ENCODE measurements at regions not wholly inside any gene's neighbourhood (a gene's known extent, or its start where the extent isn't known, plus 50 kb on each side); places are given as distances from the start of the nearest gene placed in this dataset.
"Not testable (repeated sequence)": the region's sequence is repeated elsewhere in the genome, so short reads cannot be mapped to it uniquely, and the experiment has no call there.

GRCh38 chrX:122344816-122345215, 839.3 kb upstream of the GRIA3 start:
- intact Hi-C loops (cut with micrococcal nuclease): no loop called here
- TF ChIP-seq CTCF (IDR thresholded peaks at IDR 0.05; ENCODE audit: unreplicated experiment): no peak
- Mint-ChIP-seq H3K27ac (ENCODE audit: low read depth, unreplicated experiment) (no peak overlapping the region), H3K9me3 (ENCODE audit: unreplicated experiment) (peaks cover 23% of the 10 kb centered on the region), H3K36me3 (ENCODE audit: insufficient read depth, unreplicated experiment) (peaks cover 5% of the 10 kb centered on the region), H3K4me3 (ENCODE audit: unreplicated experiment) (no peak overlapping the region), H3K27me3 (ENCODE audit: insufficient read depth, unreplicated experiment) (no peaks in the 10 kb centered on the region), H3K4me1 (ENCODE audit: insufficient read depth, unreplicated experiment) (no peaks in the 10 kb centered on the region)
- no TSS peak for BruUV-seq (replicated peaks)
- no peak for DNase-seq (ENCODE audit: unreplicated experiment)
- ChIA-PET POLR2A (no interaction called here), CTCF (no interaction called here)

GRCh38 chrX:122363112-122363795, 820.8 kb upstream of the GRIA3 start:
- Mint-ChIP-seq H3K36me3 (ENCODE audit: insufficient read depth, unreplicated experiment) (no peaks in the 10 kb centered on the region), H3K4me3 (ENCODE audit: unreplicated experiment) (no peak overlapping the region), H3K9me3 (ENCODE audit: unreplicated experiment) (no peaks in the 10 kb centered on the region), H3K27me3 (ENCODE audit: insufficient read depth, unreplicated experiment) (no peaks in the 10 kb centered on the region), H3K27ac (ENCODE audit: low read depth, unreplicated experiment) (no peak overlapping the region), H3K4me1 (ENCODE audit: insufficient read depth, unreplicated experiment) (no peaks in the 10 kb centered on the region)
- ChIA-PET CTCF (interaction anchor here (0.6 kb wide), 1 partner anchor 70 kb away, joined by 3 read pairs; no protein-coding TSS in a partner anchor), POLR2A (no interaction called here)
- DNase-seq (ENCODE audit: unreplicated experiment): peak; percentile 36
- no peak for TF ChIP-seq CTCF (IDR thresholded peaks at IDR 0.05; ENCODE audit: unreplicated experiment)
- intact Hi-C loops (cut with micrococcal nuclease): no loop called here
- no TSS peak for BruUV-seq (replicated peaks)

- POLR2A ChIA-PET; intact Hi-C loops (cut with micrococcal nuclease); H3K27me3 Mint-ChIP-seq (ENCODE audit: insufficient read depth, unreplicated experiment); H3K27ac Mint-ChIP-seq (ENCODE audit: low read depth, unreplicated experiment); H3K4me1 Mint-ChIP-seq (ENCODE audit: insufficient read depth, unreplicated experiment); BruUV-seq (replicated peaks); CTCF ChIA-PET; H3K4me3 Mint-ChIP-seq (ENCODE audit: unreplicated experiment); H3K36me3 Mint-ChIP-seq (ENCODE audit: insufficient read depth, unreplicated experiment); DNase-seq (ENCODE audit: unreplicated experiment): not testable (repeated sequence)
- H3K9me3 Mint-ChIP-seq (ENCODE audit: unreplicated experiment): peaks cover 19% of the 10 kb centered on the region
These were observed 808.5 kb upstream of the GRIA3 start for GRCh38 chrX:122375533-122375932.

- no peak overlapping the region for H3K4me3 Mint-ChIP-seq (ENCODE audit: unreplicated experiment)
- H3K27me3 Mint-ChIP-seq (ENCODE audit: insufficient read depth, unreplicated experiment): no peaks in the 10 kb centered on the region
- intact Hi-C loops (cut with micrococcal nuclease): no loop called here
- no peaks in the 10 kb centered on the region for H3K4me1 Mint-ChIP-seq (ENCODE audit: insufficient read depth, unreplicated experiment)
- no peak for DNase-seq (ENCODE audit: unreplicated experiment)
- TF ChIP-seq CTCF (IDR thresholded peaks at IDR 0.05; ENCODE audit: unreplicated experiment): no peak
- BruUV-seq (replicated peaks): no TSS peak
- peaks cover 7% of the 10 kb centered on the region for H3K9me3 Mint-ChIP-seq (ENCODE audit: unreplicated experiment)
- ChIA-PET POLR2A (no interaction called here), CTCF (no interaction called here)
- no peak overlapping the region for H3K27ac Mint-ChIP-seq (ENCODE audit: low read depth, unreplicated experiment)
- no peaks in the 10 kb centered on the region for H3K36me3 Mint-ChIP-seq (ENCODE audit: insufficient read depth, unreplicated experiment)
These were observed 795.1 kb upstream of the GRIA3 start for GRCh38 chrX:122389005-122389404.

GRCh38 chrX:122418758-122419157, 765.3 kb upstream of the GRIA3 start:
- ChIA-PET CTCF (no interaction called here), POLR2A (no interaction called here)
- BruUV-seq (replicated peaks): no TSS peak
- TF ChIP-seq CTCF (IDR thresholded peaks at IDR 0.05; ENCODE audit: unreplicated experiment): no peak
- DNase-seq (ENCODE audit: unreplicated experiment): no peak
- Mint-ChIP-seq H3K27ac (ENCODE audit: low read depth, unreplicated experiment) (no peak overlapping the region), H3K4me3 (ENCODE audit: unreplicated experiment) (no peak overlapping the region), H3K9me3 (ENCODE audit: unreplicated experiment) (no peaks in the 10 kb centered on the region), H3K36me3 (ENCODE audit: insufficient read depth, unreplicated experiment) (no peaks in the 10 kb centered on the region), H3K27me3 (ENCODE audit: insufficient read depth, unreplicated experiment) (no peaks in the 10 kb centered on the region), H3K4me1 (ENCODE audit: insufficient read depth, unreplicated experiment) (no peaks in the 10 kb centered on the region)
- intact Hi-C loops (cut with micrococcal nuclease): no loop called here
